ENCODE measurements at regions not wholly inside any gene's neighbourhood (a gene's known extent, or its start where the extent isn't known, plus 50 kb on each side); places are given as distances from the start of the nearest gene placed in this dataset.

- no peak for DNase-seq
These were observed 280.4 kb downstream of the TDRD15 start for GRCh38 chr2:21404137-21404536.

- peak; percentile 9 for DNase-seq
These were observed 281.3 kb downstream of the TDRD15 start for GRCh38 chr2:21404827-21405625.

GRCh38 chr2:21406386-21406785, 282.6 kb downstream of the TDRD15 start:
- no peak for DNase-seq

GRCh38 chr2:21406911-21407310, 283.1 kb downstream of the TDRD15 start:
- no peak for DNase-seq

- no peak for DNase-seq
These were observed 284.1 kb downstream of the TDRD15 start for GRCh38 chr2:21407851-21408250.

GRCh38 chr2:21411741-21412140, 288.0 kb downstream of the TDRD15 start:
- peak; percentile 62 for DNase-seq

GRCh38 chr2:21412944-21413443, 289.2 kb downstream of the TDRD15 start:
- DNase-seq: peak; percentile 88

- DNase-seq: peak; percentile 45
These were observed 291.5 kb downstream of the TDRD15 start for GRCh38 chr2:21415234-21415633.

- DNase-seq: no peak
These were observed 292.5 kb downstream of the TDRD15 start for GRCh38 chr2:21416226-21416625.

- no peak for DNase-seq
These were observed 294.7 kb downstream of the TDRD15 start for GRCh38 chr2:21418456-21418855.

- no peak for DNase-seq
These were observed 297.0 kb downstream of the TDRD15 start for GRCh38 chr2:21420553-21421335.

GRCh38 chr2:21422050-21422449, 298.3 kb downstream of the TDRD15 start:
- peak; percentile 78 for DNase-seq

GRCh38 chr2:21422724-21423522, 299.2 kb downstream of the TDRD15 start:
- peak; percentile 42 for DNase-seq

GRCh38 chr2:21423854-21424253, 300.1 kb downstream of the TDRD15 start:
- no peak for DNase-seq

GRCh38 chr2:21424375-21424774, 300.6 kb downstream of the TDRD15 start:
- no peak for DNase-seq

- peak; percentile 24 for DNase-seq
These were observed 303.8 kb downstream of the TDRD15 start for GRCh38 chr2:21427606-21428005.

GRCh38 chr2:21428754-21429153, 305.0 kb downstream of the TDRD15 start:
- DNase-seq: no peak

GRCh38 chr2:21429747-21430146, 306.0 kb downstream of the TDRD15 start:
- no peak for DNase-seq

GRCh38 chr2:21431078-21431477, 307.3 kb downstream of the TDRD15 start:
- no peak for DNase-seq

- DNase-seq: no peak
These were observed 315.2 kb downstream of the TDRD15 start for GRCh38 chr2:21438949-21439348.

- no peak for DNase-seq
These were observed 317.7 kb downstream of the TDRD15 start for GRCh38 chr2:21441442-21441841.

GRCh38 chr2:21443494-21444105, 319.8 kb downstream of the TDRD15 start:
- DNase-seq: no peak

GRCh38 chr2:21449881-21450280, 326.1 kb downstream of the TDRD15 start:
- no peak for DNase-seq

Measured in DMS53 (cell line).